AG09319 (cell line): ENCODE measurements at regions not wholly inside any gene's neighbourhood (a gene's known extent, or its start where the extent isn't known, plus 50 kb on each side); places are given as distances from the start of the nearest gene placed in this dataset.
"Not testable (repeated sequence)": the region's sequence is repeated elsewhere in the genome, so short reads cannot be mapped to it uniquely, and the experiment has no call there.

Experiments
- DNase-seq: peaks from one replicate; pipeline ENCODE4 v3.0.0-alpha.2; 2010; ENCODE audit warnings: low read depth; ENCODE audit errors: extremely low read depth
- CTCF ChIP-seq: IDR thresholded peaks from 2 replicates; pipeline ENCODE4 v1.5.1; 2011; ENCODE audit warnings: low read depth, mild to moderate bottlenecking, inconsistent platforms, low read length, moderate library complexity

DNA sequence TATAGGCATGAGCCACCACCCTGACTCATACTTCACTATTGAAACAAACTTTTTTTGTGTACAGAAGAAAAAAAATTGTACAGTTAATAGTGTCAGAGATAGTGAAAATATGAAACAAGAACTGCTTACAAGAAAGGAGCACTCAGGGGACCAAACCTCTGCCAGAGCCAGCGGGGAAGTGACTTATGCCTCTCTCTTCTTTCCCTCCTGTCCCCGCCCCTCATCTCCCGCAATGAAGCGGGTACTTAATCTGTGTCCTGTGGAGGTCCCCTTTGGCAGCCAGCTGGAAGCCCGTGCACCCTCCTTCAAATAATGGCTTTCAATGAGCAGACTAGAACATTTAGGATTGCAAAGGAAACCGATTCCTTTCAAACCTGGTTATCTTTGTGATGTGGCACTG is 51.5 kb downstream of the PPIAL4A start:
- DNase-seq: not testable (repeated sequence)

DNA sequence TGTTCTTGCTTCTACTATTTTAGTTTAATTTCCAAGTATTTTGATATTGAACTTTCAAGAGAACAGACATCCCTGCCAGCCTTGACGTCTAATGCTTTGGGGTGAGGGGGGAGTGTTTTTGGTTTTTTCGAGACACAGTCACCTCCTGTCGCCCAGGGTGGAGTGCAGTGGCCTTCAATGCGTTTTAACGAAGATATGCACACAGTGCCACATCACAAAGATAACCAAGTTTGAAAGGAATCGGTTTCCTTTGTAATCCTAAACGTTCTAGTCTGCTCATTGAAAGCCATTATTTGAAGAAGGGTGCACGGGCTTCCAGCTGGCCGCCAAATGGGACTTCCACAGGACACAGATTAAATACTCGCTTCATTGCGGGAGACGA is 52.3 kb downstream of the PPIAL4A start:
- not testable (repeated sequence) for DNase-seq

DNA sequence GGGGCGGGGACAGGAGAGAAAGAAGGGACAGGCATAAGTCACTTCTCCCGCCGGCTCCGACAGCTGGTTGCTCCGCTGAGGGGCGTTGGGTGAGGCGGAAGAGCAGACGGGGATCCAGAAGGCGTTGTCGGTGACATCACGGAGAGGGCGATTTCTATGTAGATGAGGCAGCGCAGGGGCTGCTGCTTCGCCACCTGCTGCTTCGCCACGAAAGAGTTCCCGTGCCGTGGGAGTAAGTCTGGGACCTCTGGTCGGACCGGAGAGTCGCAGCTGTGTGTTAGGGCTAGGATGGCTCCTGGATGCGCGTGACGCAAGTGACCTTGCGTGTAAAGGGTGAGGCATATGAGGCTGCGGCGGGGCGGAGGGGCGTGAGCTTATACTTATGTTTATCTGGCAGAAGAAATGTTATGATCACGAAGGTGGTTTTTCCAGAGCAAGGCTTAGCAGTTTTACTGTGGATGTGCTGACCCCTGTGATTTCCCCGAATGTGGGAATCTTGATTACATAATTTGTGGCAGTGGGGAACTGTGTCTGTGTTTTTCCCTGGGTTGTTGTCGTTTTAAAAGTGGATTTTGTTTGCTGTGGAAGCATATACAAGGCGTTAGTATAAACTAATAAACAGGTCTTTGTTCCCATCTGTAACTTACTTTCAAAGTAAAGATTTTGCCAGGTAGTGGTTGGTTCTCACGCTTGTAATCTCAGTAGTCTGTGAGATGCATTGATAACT is 52.8 kb downstream of the PPIAL4A start:
- not testable (repeated sequence) for DNase-seq

DNA sequence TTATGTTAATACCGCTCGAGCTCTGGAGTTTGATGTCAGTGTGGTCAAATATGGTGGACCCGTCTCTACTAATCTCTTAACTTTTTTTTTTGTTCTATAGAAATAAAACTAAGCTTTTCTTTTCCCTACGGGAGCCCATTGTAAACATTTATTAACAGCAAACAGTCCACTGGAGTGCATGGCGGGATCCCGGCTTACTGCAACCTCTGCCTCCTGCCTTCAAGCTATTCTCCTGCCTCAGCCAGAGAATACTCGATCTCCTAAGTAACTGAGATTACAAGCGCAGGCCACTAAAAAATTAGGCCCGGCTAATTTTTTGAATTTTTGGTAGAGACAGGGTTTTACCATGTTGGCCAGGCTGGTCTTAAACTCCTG is 53.4 kb downstream of the PPIAL4A start:
- not testable (repeated sequence) for DNase-seq

GRCh38 chr1:120944691-120945090 is 55.1 kb downstream of the PPIAL4A start:
- DNase-seq: not testable (repeated sequence)

GRCh38 chr1:120945122-120945521 is 55.6 kb downstream of the PPIAL4A start:
- not testable (repeated sequence) for DNase-seq

DNA sequence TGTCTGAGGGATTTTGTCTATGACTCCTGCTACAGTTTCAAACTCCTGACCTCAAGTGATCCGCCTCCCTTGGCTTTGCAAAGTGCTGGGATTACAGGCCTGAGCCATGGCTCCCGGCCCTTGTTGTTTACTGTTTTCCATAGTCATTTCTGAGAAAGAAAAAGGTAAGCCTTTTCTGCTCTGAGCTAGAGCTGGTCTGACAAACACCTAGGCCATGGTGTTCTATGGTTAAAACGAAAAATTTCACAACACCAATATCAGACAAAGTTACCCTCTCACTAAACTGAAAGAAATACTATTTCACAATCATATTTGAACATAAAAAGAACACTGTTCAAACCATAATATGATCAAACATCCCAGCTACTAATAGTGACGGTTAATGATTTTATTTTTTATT is 57.5 kb downstream of the PPIAL4A start:
- DNase-seq: not testable (repeated sequence)

DNA sequence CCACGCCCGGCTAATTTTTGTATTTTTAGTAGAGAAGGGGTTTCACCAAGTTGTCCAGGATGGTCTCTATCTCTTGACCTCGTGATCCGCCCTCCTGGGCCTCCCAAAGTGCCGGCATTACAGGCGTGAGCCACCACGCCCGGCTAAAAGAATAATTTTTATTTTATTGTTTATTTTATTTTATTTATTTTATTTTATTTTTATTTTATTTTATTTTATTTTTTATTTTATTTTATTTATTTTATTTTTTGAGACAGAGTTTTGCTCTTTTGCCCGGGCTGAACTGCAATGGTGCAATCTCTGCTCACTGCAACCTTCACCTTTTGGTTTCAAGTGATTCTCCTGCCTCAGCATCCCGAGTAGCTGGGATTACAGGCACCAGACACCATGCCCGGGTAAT is 60.2 kb downstream of the PPIAL4A start:
- not testable (repeated sequence) for DNase-seq

DNA sequence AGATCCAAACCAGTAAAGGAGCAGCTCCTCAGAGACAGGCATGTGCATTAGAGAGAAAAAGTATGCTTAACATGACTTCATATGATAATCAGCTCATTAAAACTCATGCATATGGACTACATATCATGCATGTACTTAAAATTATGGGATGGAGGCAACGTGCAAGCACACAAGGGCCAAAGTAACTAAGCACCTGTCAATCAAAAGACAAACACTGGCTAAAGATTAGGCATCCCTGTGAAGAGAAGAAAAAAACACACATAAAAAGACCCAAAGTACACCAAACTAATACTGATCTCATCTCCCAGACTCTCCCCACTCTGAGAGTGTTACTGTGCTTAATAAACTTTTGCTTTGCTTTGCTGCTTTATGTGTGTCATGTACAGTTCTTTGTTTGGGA is 61.1 kb downstream of the PPIAL4A start:
- not testable (repeated sequence) for DNase-seq

DNA sequence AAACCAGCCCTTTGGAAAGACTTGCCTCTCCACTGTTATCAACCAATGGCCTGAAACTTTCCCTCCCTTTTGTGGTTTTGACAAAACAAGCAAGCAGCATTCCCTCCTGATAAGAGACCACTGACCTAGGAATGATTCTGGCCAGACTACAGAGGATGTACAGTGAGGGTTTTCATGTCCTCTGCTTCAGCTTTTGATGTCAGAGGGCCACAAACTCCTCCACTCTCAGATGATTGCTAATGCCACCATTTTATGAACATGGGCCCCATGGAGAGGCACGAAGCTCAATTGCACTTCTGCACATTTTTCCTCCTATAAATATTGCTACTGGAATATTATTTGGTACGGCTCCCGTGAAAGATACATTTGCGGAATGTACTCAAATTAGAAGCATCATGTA is 61.5 kb downstream of the PPIAL4A start:
- not testable (repeated sequence) for DNase-seq

- not testable (repeated sequence) for DNase-seq
Measured at GRCh38 chr1:120952207-120952870, 62.8 kb downstream of the PPIAL4A start.

DNA sequence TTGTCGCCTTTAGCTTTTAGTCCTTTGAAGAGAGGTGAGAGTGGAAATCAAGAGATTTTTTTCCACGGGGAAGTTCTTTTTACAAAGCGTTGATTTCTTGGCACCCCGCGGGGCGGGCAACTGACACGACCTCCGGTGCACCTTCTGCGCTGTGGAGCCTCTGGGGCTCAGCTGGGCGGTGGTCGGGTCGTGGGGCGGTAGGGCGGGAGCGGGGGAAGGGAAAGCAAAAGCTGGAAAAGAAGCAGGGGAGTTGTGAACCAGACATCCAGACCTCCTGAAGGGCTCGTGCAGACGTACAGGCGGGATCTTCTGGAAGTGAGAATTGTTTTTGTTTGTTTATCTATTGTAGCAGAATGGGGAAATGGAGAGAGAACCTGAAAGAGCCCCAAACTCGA is 63.3 kb downstream of the PPIAL4A start:
- not testable (repeated sequence) for DNase-seq

DNA sequence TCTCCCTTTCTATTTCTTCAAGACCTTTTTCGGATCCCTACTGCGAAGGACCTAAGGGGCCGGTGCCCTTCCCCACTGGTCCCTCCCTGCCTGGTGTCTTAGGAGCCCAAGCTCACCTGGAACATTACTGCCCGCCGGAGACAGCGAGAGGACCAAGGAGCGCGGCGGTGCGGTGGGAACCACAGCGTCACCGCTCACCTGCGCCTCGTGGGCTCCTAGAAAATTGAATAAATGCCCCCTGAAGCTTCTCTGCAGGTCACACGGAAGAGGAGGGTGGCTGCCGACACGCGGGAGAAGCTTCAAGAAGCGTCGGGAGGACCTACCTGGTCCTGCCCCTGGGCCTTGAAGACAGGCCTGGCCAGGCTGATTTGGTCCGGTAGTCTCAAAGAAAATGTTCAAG is 65.2 kb downstream of the PPIAL4A start:
- no peak for TF ChIP-seq CTCF
- DNase-seq: no peak

GRCh38 chr1:120955961-120956360 is 66.4 kb downstream of the PPIAL4A start:
- not testable (repeated sequence) for DNase-seq

GRCh38 chr1:120966018-120966417 is 76.4 kb downstream of the PPIAL4A start:
- DNase-seq: not testable (repeated sequence)

- not testable (repeated sequence) for DNase-seq
Measured at GRCh38 chr1:120972863-120973262, 83.3 kb downstream of the PPIAL4A start.

- DNase-seq: not testable (repeated sequence)
Measured at GRCh38 chr1:120973836-120974235, 84.3 kb downstream of the PPIAL4A start.

GRCh38 chr1:120977279-120977678 is 87.7 kb downstream of the PPIAL4A start:
- DNase-seq: not testable (repeated sequence)

DNA sequence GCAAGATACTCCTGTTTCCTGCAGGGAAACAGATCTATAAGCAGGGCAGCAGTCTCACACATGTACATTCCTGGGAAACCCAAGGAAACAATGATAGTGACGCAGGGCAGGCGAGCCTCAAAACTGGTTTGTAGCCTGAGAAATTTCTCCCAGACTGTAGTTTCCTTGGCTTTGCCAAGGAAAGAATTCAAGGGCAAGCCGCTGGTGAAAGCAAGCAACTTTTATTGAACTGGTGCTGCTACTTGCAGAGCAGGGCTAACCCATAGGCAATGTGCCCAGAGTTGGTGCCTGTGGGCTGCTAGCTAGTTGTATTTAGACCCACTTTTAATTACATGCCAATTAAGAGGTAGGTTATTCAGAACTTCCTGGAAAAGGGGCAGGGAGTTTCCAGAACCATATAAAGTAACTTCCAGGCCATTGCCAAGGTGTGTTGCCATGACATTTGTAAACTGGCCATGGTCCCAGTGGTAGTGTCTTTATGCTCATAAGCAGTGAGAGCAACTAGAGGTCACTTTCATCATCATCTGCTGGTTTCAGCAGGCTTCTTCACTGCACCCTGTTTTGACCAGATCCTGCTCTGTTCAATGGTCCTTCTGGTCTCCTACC is 92.0 kb downstream of the PPIAL4A start:
- DNase-seq: not testable (repeated sequence)

DNA sequence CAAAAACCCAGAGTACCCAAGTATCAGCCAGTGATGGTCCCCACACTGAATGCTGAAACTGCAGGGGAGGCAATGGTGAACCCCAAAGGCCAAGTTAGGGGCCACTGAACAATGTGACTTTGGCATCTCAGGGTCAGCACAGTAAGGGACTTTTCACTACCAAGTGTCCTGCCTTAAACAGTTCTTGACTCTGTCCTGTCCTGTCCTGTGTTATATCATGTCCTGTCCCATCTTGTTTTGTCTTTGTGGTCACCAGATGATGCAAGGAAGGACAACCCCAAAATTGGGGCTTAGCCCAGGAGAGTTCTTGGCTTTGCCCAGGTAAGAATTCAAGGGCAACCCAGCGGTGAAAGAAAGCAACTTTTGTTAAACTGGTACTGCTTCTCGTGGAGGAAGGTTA is 105.0 kb downstream of the PPIAL4A start:
- DNase-seq: not testable (repeated sequence)

DNA sequence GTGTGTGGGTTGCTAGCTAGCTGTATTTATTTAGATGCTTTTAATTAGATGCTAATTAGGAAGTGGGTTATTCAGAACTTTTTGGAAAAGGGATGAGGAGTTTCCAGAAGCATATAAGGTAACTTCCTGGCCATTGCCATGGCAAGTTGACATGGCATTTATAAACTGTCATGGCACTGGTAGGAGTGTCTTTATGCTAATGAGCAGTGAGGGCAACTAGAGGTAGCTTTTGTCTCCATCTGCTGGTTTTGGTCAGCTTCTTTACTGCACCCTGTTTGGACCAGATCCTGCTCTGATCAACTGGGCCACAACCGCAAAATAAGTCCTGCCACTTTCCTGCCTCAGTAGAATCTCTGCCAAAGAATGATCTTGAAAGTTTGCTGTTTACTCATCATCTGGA is 105.5 kb downstream of the PPIAL4A start:
- DNase-seq: not testable (repeated sequence)
